H9 (cell line): ENCODE measurements at regions not wholly inside any gene's neighbourhood (a gene's known extent, or its start where the extent isn't known, plus 50 kb on each side); places are given as distances from the start of the nearest gene placed in this dataset.

Experiments used
- DNase-seq: peaks from one replicate; pipeline ENCODE4 v3.0.0-alpha.2; 2017
- H2AFZ ChIP-seq: one replicate; pipeline ENCODE4 v1.6.1; 2013; ENCODE audit warnings: mild to moderate bottlenecking, low read length, control low read depth, moderate library complexity
- H2AK5ac ChIP-seq: 2 replicates; pipeline ENCODE4 v1.6.1; 2013; ENCODE audit warnings: low read length, control low read depth, mixed read lengths; ENCODE audit not compliant: insufficient read length
- H2BK120ac ChIP-seq: one replicate; pipeline ENCODE4 v1.6.1; 2013; ENCODE audit warnings: low read depth, mild to moderate bottlenecking, low read length, control low read depth, inconsistent platforms; ENCODE audit not compliant: poor library complexity, severe bottlenecking
- H2BK12ac ChIP-seq: 2 replicates; pipeline ENCODE4 v1.6.1; 2013; ENCODE audit warnings: low read length, control low read depth, mixed read lengths, low read depth; ENCODE audit not compliant: insufficient read length
- H2BK15ac ChIP-seq: 2 replicates; pipeline ENCODE4 v1.6.1; 2013; ENCODE audit warnings: low read depth, low read length, control low read depth
- H2BK20ac ChIP-seq: one replicate; pipeline ENCODE4 v1.6.1; 2013; ENCODE audit warnings: low read depth, mild to moderate bottlenecking, low read length, control low read depth, inconsistent platforms; ENCODE audit not compliant: poor library complexity, severe bottlenecking
- H2BK5ac ChIP-seq: 2 replicates; pipeline ENCODE4 v1.6.1; 2013; ENCODE audit warnings: low read length, control low read depth, mixed read lengths; ENCODE audit not compliant: insufficient read length
- H3K14ac ChIP-seq: 2 replicates; pipeline ENCODE4 v1.6.1; 2013; ENCODE audit warnings: low read length, control low read depth; ENCODE audit not compliant: insufficient read depth
- H3K18ac ChIP-seq: 2 replicates; pipeline ENCODE4 v1.6.1; 2013; ENCODE audit warnings: low read depth, mild to moderate bottlenecking, mixed read lengths, low read length, control low read depth; ENCODE audit not compliant: insufficient read length
- H3K23ac ChIP-seq: 2 replicates; pipeline ENCODE4 v1.6.1; 2013; ENCODE audit warnings: low read length, control low read depth, mixed read lengths, low read depth; ENCODE audit not compliant: insufficient read length
- H3K23me2 ChIP-seq: 2 replicates; pipeline ENCODE4 v1.6.1; 2013; ENCODE audit warnings: low read depth, mild to moderate bottlenecking, mixed read lengths, low read length, control low read depth; ENCODE audit not compliant: insufficient read length, poor library complexity, severe bottlenecking
- H3K27ac ChIP-seq: 2 replicates; pipeline ENCODE4 v1.5.1; 2013; ENCODE audit warnings: low read length, control low read depth, mixed read lengths, low read depth; ENCODE audit not compliant: insufficient read length
- H3K27me3 ChIP-seq: 2 replicates; pipeline ENCODE4 v1.6.1; 2013; ENCODE audit warnings: low read length, control low read depth, inconsistent platforms; ENCODE audit not compliant: insufficient read depth
- H3K4ac ChIP-seq: 2 replicates; pipeline ENCODE4 v1.6.1; 2013; ENCODE audit warnings: low read depth, mild to moderate bottlenecking, control low read depth, inconsistent platforms, low read length, moderate library complexity
- H3K4me1 ChIP-seq: 2 replicates; pipeline ENCODE4 v1.6.1; 2013; ENCODE audit warnings: low read length, control low read depth, inconsistent platforms; ENCODE audit not compliant: insufficient read depth
- H3K4me2 ChIP-seq: 2 replicates; pipeline ENCODE4 v1.6.1; 2013; ENCODE audit warnings: low read length, control low read depth, mixed read lengths; ENCODE audit not compliant: insufficient read length, insufficient read depth
- H3K56ac ChIP-seq: 2 replicates; pipeline ENCODE4 v1.6.1; 2013; ENCODE audit warnings: low read depth, mild to moderate bottlenecking, mixed read lengths, low read length, control low read depth; ENCODE audit not compliant: insufficient read length
- H3K79me1 ChIP-seq: 2 replicates; pipeline ENCODE4 v1.6.1; 2013; ENCODE audit warnings: low read depth, mild to moderate bottlenecking, moderate library complexity, low read length, control low read depth, inconsistent platforms; ENCODE audit not compliant: insufficient read depth, poor library complexity, severe bottlenecking
- H3K79me2 ChIP-seq: 2 replicates; pipeline ENCODE4 v1.6.1; 2013; ENCODE audit warnings: low read length, control low read depth, inconsistent platforms; ENCODE audit not compliant: insufficient read depth
- H3K9ac ChIP-seq: 2 replicates; pipeline ENCODE4 v1.6.1; 2013; ENCODE audit warnings: low read length, control low read depth, mixed read lengths; ENCODE audit not compliant: insufficient read length; ENCODE audit errors: extremely low read depth
- H3K9me3 ChIP-seq: one replicate; pipeline ENCODE4 v1.6.1; 2013; ENCODE audit warnings: low read depth, low read length, inconsistent platforms; ENCODE audit not compliant: control insufficient read depth
- H3T11ph ChIP-seq: one replicate; pipeline ENCODE4 v1.6.1; 2013; ENCODE audit warnings: mild to moderate bottlenecking, low read length, control low read depth, inconsistent platforms
- H4K20me1 ChIP-seq: one replicate; pipeline ENCODE4 v1.6.1; 2013; ENCODE audit not compliant: control insufficient read depth, insufficient read length, insufficient read depth
- H4K5ac ChIP-seq: 2 replicates; pipeline ENCODE4 v1.6.1; 2013; ENCODE audit warnings: low read depth, mild to moderate bottlenecking, mixed read lengths, low read length, control low read depth; ENCODE audit not compliant: insufficient read length
- H4K8ac ChIP-seq: replicated peaks from 2 replicates; pipeline ENCODE4 v1.6.1; 2013; ENCODE audit warnings: low read length, control low read depth, mixed read lengths, low read depth; ENCODE audit not compliant: insufficient read length
- H4K91ac ChIP-seq: 2 replicates; pipeline ENCODE4 v1.6.1; 2013; ENCODE audit warnings: low read depth, mild to moderate bottlenecking, moderate library complexity, mixed read lengths, low read length, control low read depth; ENCODE audit not compliant: insufficient read length
- H3K27ac Mint-ChIP-seq, 3 experiments: 2 replicates in 2 of 3; 3 replicates in 1 of 3; pipeline ENCODE4 v1.8.0; 2020 to 2021; ENCODE audit warnings: mixed read lengths in 3 of 3, mild to moderate bottlenecking in 1 of 3, moderate library complexity in 1 of 3
- H3K27me3 Mint-ChIP-seq: 2 replicates; pipeline ENCODE4 v1.8.0; 2021; ENCODE audit warnings: low read depth, mild to moderate bottlenecking, moderate library complexity, mixed read lengths
- H3K36me3 Mint-ChIP-seq, 3 experiments: 2 replicates in 2 of 3; 3 replicates in 1 of 3; pipeline ENCODE4 v1.8.0; 2020 to 2021; ENCODE audit warnings: low read depth in 3 of 3, mixed read lengths in 3 of 3; ENCODE audit not compliant: insufficient read depth in 1 of 3
- H3K4me1 Mint-ChIP-seq, 2 experiments: 2 replicates each; pipeline ENCODE4 v1.8.0; 2020; ENCODE audit warnings: mixed read lengths in 2 of 2
- H3K4me3 Mint-ChIP-seq, 2 experiments: 2 replicates in 1 of 2; 3 replicates in 1 of 2; pipeline ENCODE4 v1.8.0; 2020 to 2021; ENCODE audit warnings: mild to moderate bottlenecking in 2 of 2, mixed read lengths in 2 of 2, moderate library complexity in 1 of 2
- H3K9me3 Mint-ChIP-seq, 2 experiments: 2 replicates in 1 of 2; 3 replicates in 1 of 2; pipeline ENCODE4 v1.8.0; 2020; ENCODE audit warnings: mild to moderate bottlenecking in 2 of 2, mixed read lengths in 2 of 2, moderate library complexity in 1 of 2
- CTCF ChIP-seq: fragments of 200-600 bp; sonication (generic); conservative IDR thresholded peaks from 3 replicates; pipeline ENCODE4 v1.8.0; 2021; ENCODE audit warnings: antibody characterized with exemption, mild to moderate bottlenecking
- WGBS: extraction: QIAGEN DNeasy Blood & Tissue Kit; methylation state at CpG from one replicate; pipeline ENCODE4 v1.1.7; 2013; ENCODE audit warnings: missing lambda C conversion rate, low lambda C conversion rate, mixed read lengths; ENCODE audit not compliant: insufficient read length; ENCODE audit errors: extremely low coverage; 5-methylcytosine and 5-hydroxymethylcytosine counted together

- Histone ChIP-seq H3K23ac (no peak overlapping the region), H3K4me2 (no peak overlapping the region), H2BK120ac (no peak overlapping the region), H3K4ac (no peak overlapping the region), H2AFZ (no peak overlapping the region), H3K4me1 (no peaks in the 10 kb centered on the region), H3K9me3 (no peaks in the 10 kb centered on the region), H3K9ac (no peak overlapping the region), H2AK5ac (no peak overlapping the region), H3K27me3 (no peaks in the 10 kb centered on the region), H2BK20ac (no peak overlapping the region), H4K91ac (no peak overlapping the region), H2BK12ac (no peak overlapping the region), H4K20me1 (no peaks in the 10 kb centered on the region), H3K79me1 (no peaks in the 10 kb centered on the region), H2BK5ac (no peak overlapping the region), H3K18ac (no peak overlapping the region), H3K23me2 (no peaks in the 10 kb centered on the region), H4K8ac (no peak overlapping the region), H2BK15ac (no peak overlapping the region), H3K56ac (no peak overlapping the region), H4K5ac (no peak overlapping the region), H3K14ac (no peak overlapping the region), H3K27ac (no peak overlapping the region), H3K79me2 (no peaks in the 10 kb centered on the region), H3T11ph (no peak overlapping the region)
- peaks cover 82% of the 10 kb centered on the region for H3K27me3 Mint-ChIP-seq
- no peak for DNase-seq
- TF ChIP-seq CTCF = no peak
- no peaks in the 10 kb centered on the region for H3K36me3 Mint-ChIP-seq
- WGBS = no CpG with 5 or more reads among the region's 5 CpGs
- H3K9me3 Mint-ChIP-seq = no peaks in the 10 kb centered on the region
- no peaks in the 10 kb centered on the region for H3K4me1 Mint-ChIP-seq
- no peak overlapping the region for H3K4me3 Mint-ChIP-seq
- no peak overlapping the region for H3K27ac Mint-ChIP-seq
These were observed 80.2 kb downstream of the HIF1AN start for GRCh38 chr10:100615908-100616307.
